Right cardiac atrium (tissue), 5 donors: ENCODE measurements at regions not wholly inside any gene's neighbourhood (a gene's known extent, or its start where the extent isn't known, plus 50 kb on each side); places are given as distances from the start of the nearest gene placed in this dataset.

Experiments
- ATAC-seq, 2 donors: fragments of 200-7000 bp; cut with Tn5 transposase; one replicate each; pipeline versions ENCODE4 v1.8.0 to v1.9.1; 2020; ENCODE audit warnings: moderate library complexity in 2 of 2, mild to moderate bottlenecking in 1 of 2
- DNase-seq, 3 donors: peaks; one replicate each; pipeline ENCODE4 v3.0.0-alpha.2; 2020
- H3K27ac ChIP-seq: one replicate; pipeline ENCODE4 v1.5.1; 2013; ENCODE audit warnings: mild to moderate bottlenecking, low read length, control low read depth, moderate library complexity
- H3K27me3 ChIP-seq: one replicate; pipeline ENCODE4 v1.6.1; 2013; ENCODE audit not compliant: control insufficient read depth, insufficient read depth
- H3K4me1 ChIP-seq: one replicate; pipeline ENCODE4 v1.6.1; 2013; ENCODE audit warnings: low read length; ENCODE audit not compliant: control insufficient read depth, insufficient read depth
- H3K4me3 ChIP-seq: one replicate; pipeline ENCODE4 v1.5.1; 2013; ENCODE audit warnings: low read length, control low read depth
- H3K9me3 ChIP-seq: one replicate; pipeline ENCODE4 v1.6.1; 2013; ENCODE audit warnings: low read length; ENCODE audit not compliant: control insufficient read depth
- WGBS: extraction: QIAGEN DNeasy Blood & Tissue Kit; methylation state at CpG from one replicate; pipeline ENCODE4 v1.1.7; 2013; 5-methylcytosine and 5-hydroxymethylcytosine counted together
- intact Hi-C, 4 donors: fragments of 100-400 bp; cut with DNase I; formaldehyde crosslinking; loops; one replicate each; pipeline versions ENCODE4 v1.11.0 to v1.14.0; 2022 to 2023
- donor health status: healthy with polysubstance abuse.
- donor health status: DM: no; HTN: yes; CAD: no.
- donor health status: DM: no; HTN: no; CAD: no.
- donor health status: DM: no; HTN: yes; CAD: no; lungs with severe emphysema.
- donor health status: DM: yes; HTN: yes; CAD: no.

DNA sequence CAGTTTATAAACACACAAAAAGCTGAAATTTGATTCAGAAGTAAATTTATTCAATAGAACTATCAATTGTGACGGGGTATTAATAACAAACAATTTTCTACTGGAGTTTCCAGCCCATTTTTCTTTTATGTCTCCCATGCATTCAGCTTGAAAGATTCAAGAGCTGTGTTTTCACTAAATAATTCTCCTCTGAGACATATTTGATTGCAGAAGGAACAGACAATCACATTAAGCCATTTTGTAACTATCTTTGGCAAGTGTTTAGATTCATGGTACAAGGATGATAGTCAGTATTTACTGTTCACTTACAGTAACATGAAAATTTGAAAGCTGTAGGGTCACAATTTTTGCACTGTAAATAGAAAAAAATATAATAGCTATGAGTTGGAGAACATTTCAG, 198.4 kb upstream of the TACR3 start:
- H3K4me3 ChIP-seq, result no peak overlapping the region
- DNase-seq, result no peak
- no peaks in the 10 kb centered on the region for H3K4me1 ChIP-seq
- WGBS, result 78% methylated on average over 1 of the region's 1 CpG
- no peaks in the 10 kb centered on the region for H3K9me3 ChIP-seq
- no peak overlapping the region for H3K27ac ChIP-seq
- intact Hi-C loops, result no loop called here
- no peak for ATAC-seq
- H3K27me3 ChIP-seq, result no peaks in the 10 kb centered on the region

DNA sequence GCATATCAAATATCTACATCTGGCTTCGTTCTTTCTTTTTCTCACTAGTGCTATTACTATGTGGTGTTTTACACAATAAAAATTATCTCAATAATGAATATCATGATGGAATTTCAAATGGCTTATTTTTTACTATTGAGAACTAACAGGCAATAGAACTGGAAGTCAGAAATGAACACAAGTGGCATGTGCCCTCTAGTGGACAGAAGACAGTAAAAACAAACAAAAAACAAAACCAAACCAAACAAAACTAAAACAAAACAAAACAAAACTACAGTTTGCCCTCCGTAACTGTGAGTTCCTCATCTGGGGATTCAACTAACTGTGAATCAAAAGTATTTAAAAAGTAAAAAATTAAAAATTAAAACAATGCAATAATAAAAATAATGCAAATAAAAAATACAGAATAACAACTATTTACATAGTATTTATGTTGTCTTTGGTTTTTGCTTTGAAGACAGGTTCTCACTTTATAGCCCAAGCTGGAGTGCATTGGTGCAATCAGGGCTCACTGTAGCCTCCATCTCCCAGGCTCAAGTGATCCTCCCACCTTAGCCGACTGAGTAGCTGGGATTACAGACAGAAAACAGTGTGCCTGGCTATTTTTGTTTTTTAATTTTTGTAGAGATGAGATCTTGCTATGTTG, 195.6 kb upstream of the TACR3 start:
- WGBS, result 26% methylated on average over 3 of the region's 3 CpGs
- no peaks in the 10 kb centered on the region for H3K4me1 ChIP-seq
- DNase-seq (no peak), ATAC-seq (no peak)
- no peaks in the 10 kb centered on the region for H3K27me3 ChIP-seq
- H3K27ac ChIP-seq, result no peak overlapping the region
- no peaks in the 10 kb centered on the region for H3K9me3 ChIP-seq
- intact Hi-C loops, result no loop called here
- H3K4me3 ChIP-seq, result no peak overlapping the region

DNA sequence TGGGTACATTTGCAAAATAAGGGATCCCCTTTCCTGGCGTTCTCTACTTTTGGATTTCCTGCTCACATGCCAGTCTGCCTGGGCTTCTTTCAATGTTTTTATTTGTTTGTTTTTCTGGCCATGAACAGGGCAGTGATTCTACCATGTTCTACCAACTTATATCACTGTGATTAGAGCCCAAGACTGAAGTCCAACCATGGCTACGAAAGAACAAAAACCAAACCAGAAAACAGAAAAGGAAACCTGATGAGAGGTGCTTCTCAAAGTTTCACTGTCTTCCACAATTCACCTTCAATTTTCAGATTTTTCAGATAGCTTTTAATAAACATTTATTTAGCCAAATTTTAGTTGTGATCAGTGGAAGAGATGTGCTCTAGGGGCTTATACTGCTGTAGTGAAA, 187.6 kb upstream of the TACR3 start:
- intact Hi-C loops, result no loop called here
- ATAC-seq (no peak), DNase-seq (no peak)
- Histone ChIP-seq H3K27ac (no peak overlapping the region), H3K4me1 (no peaks in the 10 kb centered on the region), H3K27me3 (no peaks in the 10 kb centered on the region), H3K9me3 (no peaks in the 10 kb centered on the region), H3K4me3 (no peak overlapping the region)
- WGBS, result 73% methylated on average over 2 of the region's 2 CpGs

DNA sequence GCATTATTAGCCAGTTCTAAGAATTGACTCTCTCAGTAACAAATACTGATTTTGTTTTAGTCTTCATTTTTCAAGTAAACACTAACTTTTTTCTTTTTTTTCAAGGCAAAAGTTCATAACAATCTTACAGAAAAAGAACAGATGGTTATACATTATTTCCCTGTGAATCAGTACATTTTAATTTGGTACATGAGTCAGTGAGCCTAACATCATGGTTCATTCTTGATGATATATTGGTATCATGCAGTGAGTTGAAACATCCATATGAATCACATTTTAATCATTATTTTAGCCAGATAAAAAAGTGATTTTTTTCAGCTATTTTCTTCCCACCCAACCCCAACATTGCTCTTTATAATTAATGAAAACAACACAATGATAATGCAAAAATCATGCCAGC, 184.3 kb upstream of the TACR3 start:
- Histone ChIP-seq H3K4me1 (no peaks in the 10 kb centered on the region), H3K9me3 (no peaks in the 10 kb centered on the region), H3K4me3 (no peak overlapping the region), H3K27me3 (no peaks in the 10 kb centered on the region), H3K27ac (no peak overlapping the region)
- DNase-seq (no peak), ATAC-seq (no peak)
- intact Hi-C loops, result no loop called here

DNA sequence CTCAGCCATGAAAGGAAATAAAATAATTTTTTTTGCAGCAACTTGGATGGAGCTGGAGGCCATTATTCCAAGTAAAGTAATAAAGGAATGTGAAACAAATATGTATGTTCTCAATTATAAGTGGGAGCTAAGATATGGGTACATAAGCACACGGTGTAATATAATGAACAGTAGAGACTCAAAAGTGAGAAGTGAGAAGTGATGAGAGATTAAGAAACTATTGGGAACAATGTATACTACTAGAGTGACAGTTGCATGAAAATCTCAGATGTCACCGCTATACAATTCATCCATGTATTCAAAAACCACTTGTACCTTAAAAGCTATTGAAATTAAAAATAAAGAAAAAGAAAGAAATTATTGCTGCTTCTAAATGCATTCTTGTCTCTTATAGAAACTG, 182.9 kb upstream of the TACR3 start:
- intact Hi-C loops, result no loop called here
- 72% methylated on average over 2 of the region's 2 CpGs for WGBS
- DNase-seq, result no peak

DNA sequence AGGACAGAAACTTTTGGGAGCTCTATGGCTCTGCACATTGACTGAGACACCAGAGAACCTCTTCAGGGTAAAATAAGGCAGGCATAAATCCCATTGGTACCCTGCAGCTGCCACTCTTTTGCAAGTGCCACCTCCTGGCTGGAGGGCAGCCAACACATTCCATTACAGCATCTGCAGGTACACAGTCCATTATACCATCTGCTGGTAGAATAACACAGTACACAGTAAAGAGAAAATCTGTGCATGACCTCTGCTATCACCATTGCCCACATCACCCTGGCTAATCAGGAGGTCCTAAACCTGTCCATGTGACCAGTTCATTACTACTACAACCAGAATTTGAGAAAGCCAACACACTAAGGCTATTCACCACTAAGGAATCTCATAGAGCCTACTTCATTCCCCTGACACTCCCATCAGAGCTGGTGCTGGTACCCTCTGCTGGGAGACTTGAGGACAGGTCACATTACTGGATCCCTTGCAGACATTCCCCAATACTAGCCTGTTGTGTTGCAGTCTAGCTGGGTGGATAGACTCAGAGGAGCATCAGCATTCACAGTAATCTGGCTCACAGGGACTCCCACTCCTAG, 176.2 kb upstream of the TACR3 start:
- no peaks in the 10 kb centered on the region for H3K27me3 ChIP-seq
- no peaks in the 10 kb centered on the region for H3K9me3 ChIP-seq
- intact Hi-C loops, result no loop called here
- no peak overlapping the region for H3K27ac ChIP-seq
- H3K4me3 ChIP-seq, result no peak overlapping the region
- no peak for ATAC-seq
- no peaks in the 10 kb centered on the region for H3K4me1 ChIP-seq
- DNase-seq, result no peak

More for the DNA sequence above, 182.9 kb upstream of the TACR3 start:
- ATAC-seq, result no peak
- Histone ChIP-seq H3K27me3 (no peaks in the 10 kb centered on the region), H3K4me1 (no peaks in the 10 kb centered on the region), H3K9me3 (no peaks in the 10 kb centered on the region), H3K27ac (no peak overlapping the region), H3K4me3 (no peak overlapping the region)

DNA sequence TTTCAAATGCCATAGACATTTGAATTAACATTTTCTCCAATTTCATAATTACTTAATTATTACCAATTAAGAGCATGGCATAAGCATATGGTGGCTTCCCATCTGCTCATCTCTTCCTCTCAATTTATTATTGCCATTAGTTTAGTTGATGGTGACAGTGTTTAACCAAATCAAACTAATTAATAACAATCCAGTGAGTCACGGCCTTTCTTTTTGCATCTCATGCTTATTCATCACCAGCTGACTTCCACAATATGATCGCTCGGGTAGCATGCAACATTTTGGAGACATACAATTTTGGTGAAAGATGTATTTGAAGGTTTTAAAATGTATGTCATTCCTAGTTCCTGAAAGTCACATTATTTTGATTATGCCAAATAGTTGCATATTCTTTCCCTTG, 172.8 kb upstream of the TACR3 start:
- H3K4me3 ChIP-seq, result no peak overlapping the region
- no peaks in the 10 kb centered on the region for H3K9me3 ChIP-seq
- intact Hi-C loops, result no loop called here
- DNase-seq (no peak), ATAC-seq (no peak)
- no peak overlapping the region for H3K27ac ChIP-seq
- H3K4me1 ChIP-seq, result no peaks in the 10 kb centered on the region
- H3K27me3 ChIP-seq, result no peaks in the 10 kb centered on the region
- WGBS, result 86% methylated on average over 3 of the region's 3 CpGs

DNA sequence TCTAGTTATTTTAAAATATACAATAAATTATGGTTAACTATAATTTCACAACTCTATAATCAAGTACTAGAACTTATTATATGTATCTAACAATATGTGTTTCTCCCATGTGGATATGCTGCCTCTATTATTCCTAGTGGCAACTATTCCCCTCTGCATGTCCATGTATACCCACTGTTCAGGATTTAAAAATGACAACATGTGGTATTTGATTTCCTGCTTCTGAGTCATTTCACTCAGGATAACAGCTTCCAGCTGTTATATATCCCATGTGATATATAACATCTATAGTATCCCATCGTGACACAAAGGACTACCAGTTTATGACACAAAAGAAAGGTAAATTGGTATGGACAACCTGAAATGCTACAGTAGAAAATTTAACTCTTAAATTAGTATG, 167.4 kb upstream of the TACR3 start:
- Histone ChIP-seq H3K27me3 (no peaks in the 10 kb centered on the region), H3K27ac (no peak overlapping the region), H3K9me3 (no peaks in the 10 kb centered on the region), H3K4me3 (no peak overlapping the region), H3K4me1 (no peaks in the 10 kb centered on the region)
- DNase-seq (no peak), ATAC-seq (no peak)
- intact Hi-C loops, result no loop called here
- 67% methylated on average over 1 of the region's 1 CpG for WGBS

DNA sequence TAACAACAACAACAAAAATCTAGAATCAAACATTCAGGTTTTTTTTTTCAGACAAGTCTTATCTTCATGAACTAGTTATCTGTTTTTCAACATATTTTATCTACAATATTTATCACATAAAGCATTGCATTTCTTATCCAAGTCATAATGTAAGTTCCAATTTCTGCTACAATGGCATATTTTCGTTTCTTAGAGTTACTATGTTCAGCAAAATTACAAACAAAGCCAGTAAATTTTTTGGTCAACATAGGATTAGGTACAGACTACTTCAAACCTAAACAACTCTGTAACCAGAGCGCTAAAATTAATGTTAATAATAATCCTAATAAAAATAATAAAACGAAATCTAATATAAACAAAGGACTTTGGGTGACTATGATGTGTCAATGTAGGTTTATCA, 165.4 kb upstream of the TACR3 start:
- ATAC-seq, result no peak
- DNase-seq, result no peak
- H3K4me1 ChIP-seq, result no peaks in the 10 kb centered on the region
- no peak overlapping the region for H3K27ac ChIP-seq
- no peaks in the 10 kb centered on the region for H3K9me3 ChIP-seq
- 22% methylated on average over 3 of the region's 3 CpGs for WGBS
- intact Hi-C loops, result no loop called here
- no peak overlapping the region for H3K4me3 ChIP-seq
- no peaks in the 10 kb centered on the region for H3K27me3 ChIP-seq

DNA sequence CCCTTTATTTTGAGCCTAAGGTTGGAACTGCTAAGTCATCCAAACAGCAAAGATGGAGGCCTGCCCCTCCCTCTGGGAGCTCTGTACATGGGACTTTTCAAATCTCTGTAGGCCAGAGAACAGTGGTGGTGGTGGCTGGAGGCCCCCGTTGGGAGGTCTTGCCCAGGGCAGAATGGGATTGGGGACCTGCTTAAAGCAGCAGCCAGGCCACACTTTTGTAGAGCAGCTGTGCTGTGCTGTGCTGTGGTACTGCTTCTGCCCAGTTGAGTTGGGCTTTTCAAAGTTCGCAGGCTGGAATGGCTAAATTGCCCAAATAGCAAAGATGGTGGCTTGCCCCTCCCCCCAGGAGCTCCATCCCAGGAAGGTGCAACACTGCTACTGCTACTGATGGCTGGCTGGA, 147.5 kb upstream of the TACR3 start:
- Histone ChIP-seq H3K9me3 (no peaks in the 10 kb centered on the region), H3K4me1 (no peaks in the 10 kb centered on the region), H3K4me3 (no peak overlapping the region), H3K27me3 (no peaks in the 10 kb centered on the region), H3K27ac (no peak overlapping the region)
- DNase-seq (no peak), ATAC-seq (no peak)
- intact Hi-C loops, result no loop called here
- 84% methylated on average over 2 of the region's 2 CpGs for WGBS

DNA sequence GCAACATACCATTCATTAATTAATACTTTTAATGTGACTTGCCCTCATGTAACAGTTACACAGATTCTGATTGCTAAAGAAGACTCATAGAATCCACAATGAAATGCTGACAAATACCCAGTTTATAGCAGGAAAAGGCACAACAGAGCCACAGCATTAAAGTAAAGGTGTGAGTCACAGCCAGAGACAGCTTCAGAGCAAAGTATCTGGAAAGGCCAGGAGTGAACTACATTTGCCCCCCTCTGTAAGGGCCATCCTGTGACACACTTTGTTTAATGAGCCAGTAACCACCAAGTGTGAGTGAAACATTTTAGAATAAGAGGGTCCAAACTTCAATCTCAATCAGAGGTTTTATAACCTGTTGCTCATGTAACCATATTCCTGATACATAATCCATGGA, 133.8 kb upstream of the TACR3 start:
- Histone ChIP-seq H3K9me3 (no peaks in the 10 kb centered on the region), H3K27ac (no peak overlapping the region), H3K4me1 (no peaks in the 10 kb centered on the region), H3K27me3 (no peaks in the 10 kb centered on the region), H3K4me3 (no peak overlapping the region)
- ATAC-seq (no peak), DNase-seq (no peak)
- intact Hi-C loops, result no loop called here

DNA sequence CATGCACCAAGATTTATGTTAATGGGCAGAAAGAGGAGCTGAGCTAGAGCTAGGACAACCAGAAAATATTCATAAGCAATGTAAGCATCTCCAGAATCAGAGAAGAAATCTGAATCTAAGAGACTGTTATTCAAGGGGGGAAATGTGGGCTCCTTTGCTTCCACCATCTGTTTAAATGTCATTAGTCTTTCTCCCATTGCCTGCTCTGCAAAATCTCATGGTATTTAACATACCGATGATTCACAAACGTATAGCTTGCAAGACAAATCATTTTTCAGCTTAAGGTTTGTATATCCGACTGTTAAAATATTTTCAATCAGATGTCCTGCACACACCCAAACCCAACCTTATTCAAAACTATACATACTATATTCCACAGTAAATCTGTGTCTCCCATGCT, 133.4 kb upstream of the TACR3 start:
- H3K4me1 ChIP-seq, result no peaks in the 10 kb centered on the region
- no peak overlapping the region for H3K27ac ChIP-seq
- ATAC-seq (no peak), DNase-seq (no peak)
- no peak overlapping the region for H3K4me3 ChIP-seq
- no peaks in the 10 kb centered on the region for H3K9me3 ChIP-seq
- intact Hi-C loops, result no loop called here
- WGBS, result 86% methylated on average over 3 of the region's 3 CpGs
- no peaks in the 10 kb centered on the region for H3K27me3 ChIP-seq
